ENCODE measurements at regions not wholly inside any gene's neighbourhood (a gene's known extent, or its start where the extent isn't known, plus 50 kb on each side); places are given as distances from the start of the nearest gene placed in this dataset.

DNA sequence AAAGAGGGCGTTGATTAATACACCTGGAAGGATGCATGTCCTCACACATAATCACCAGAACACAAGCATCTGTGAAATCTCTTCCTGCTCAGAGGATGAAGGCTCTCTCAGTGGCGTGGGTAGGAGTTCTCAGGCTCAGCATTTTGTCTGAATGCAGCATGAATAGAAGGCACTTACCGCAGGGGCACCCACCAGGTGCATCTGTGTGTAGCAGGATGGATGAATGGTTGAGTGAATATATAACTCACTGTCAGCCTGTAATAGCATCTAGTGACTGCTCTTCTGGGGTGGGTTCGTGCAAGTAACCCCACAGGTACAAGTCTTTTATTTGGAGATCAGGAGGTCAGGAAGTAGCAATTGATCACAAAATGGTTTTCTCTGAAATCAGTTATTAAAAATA is 143.0 kb downstream of the SQOR start:
- WGBS (ENCODE audit: extremely low coverage, insufficient read length, low lambda C conversion rate): no CpG with 5 or more reads among the region's 4 CpGs
- H3K9me3 ChIP-seq (ENCODE audit: control insufficient read depth, low read depth, low read length): no peaks in the 10 kb centered on the region
- Mint-ChIP-seq H3K4me3 (no peak overlapping the region), H3K27ac (no peak overlapping the region), H3K36me3 (ENCODE audit: insufficient read depth in 1 of 3, low read depth in 3 of 3) (no peaks in the 10 kb centered on the region; a peak in 1 of 7 replicates), H3K4me1 (peaks cover 15 to 25% of the 10 kb centered on the region in 2 experiments), H3K9me3 (no peaks in the 10 kb centered on the region), H3K27me3 (ENCODE audit: low read depth) (no peaks in the 10 kb centered on the region)
- H3K4me1 ChIP-seq (ENCODE audit: insufficient read depth, low read length): no peaks in the 10 kb centered on the region; the same call in 1 of the 2 replicates
- H3K27ac ChIP-seq (ENCODE audit: insufficient read length, low read depth, low read length): no peak overlapping the region
- H3K4ac ChIP-seq (ENCODE audit: low read depth, low read length): no peak overlapping the region
- no peaks in the 10 kb centered on the region for H3K27me3 ChIP-seq (ENCODE audit: insufficient read depth, low read length)
- no peak overlapping the region for H3K14ac ChIP-seq (ENCODE audit: insufficient read depth, low read length)
- H4K5ac ChIP-seq (ENCODE audit: insufficient read length, low read depth, low read length): no peak overlapping the region
- H2BK12ac ChIP-seq (ENCODE audit: insufficient read length, low read depth, low read length): no peak overlapping the region
- no peaks in the 10 kb centered on the region for H4K20me1 ChIP-seq (ENCODE audit: control insufficient read depth, insufficient read depth, insufficient read length)
- no peak overlapping the region for H2BK120ac ChIP-seq (ENCODE audit: low read depth, low read length, poor library complexity, severe bottlenecking)
- no peak overlapping the region for H3T11ph ChIP-seq (ENCODE audit: low read length)
- no peak overlapping the region for H4K91ac ChIP-seq (ENCODE audit: insufficient read length, low read depth, low read length)
- no peak overlapping the region for H3K9ac ChIP-seq (ENCODE audit: extremely low read depth, insufficient read length, low read length)
- no peak overlapping the region for H2BK5ac ChIP-seq (ENCODE audit: insufficient read length, low read length)
- no peaks in the 10 kb centered on the region for H3K23me2 ChIP-seq (ENCODE audit: insufficient read length, low read depth, low read length, poor library complexity, severe bottlenecking)
- H3K4me2 ChIP-seq (ENCODE audit: insufficient read depth, insufficient read length, low read length): no peak overlapping the region
- no peak overlapping the region for H2AFZ ChIP-seq (ENCODE audit: low read length)
- H2BK15ac ChIP-seq (ENCODE audit: low read depth, low read length): no peak overlapping the region
- no peaks in the 10 kb centered on the region for H3K79me1 ChIP-seq (ENCODE audit: insufficient read depth, low read depth, low read length, poor library complexity, severe bottlenecking)
- H3K23ac ChIP-seq (ENCODE audit: insufficient read length, low read depth, low read length): no peak overlapping the region
- H3K56ac ChIP-seq (ENCODE audit: insufficient read length, low read depth, low read length): no peak overlapping the region
- no peak overlapping the region for H2BK20ac ChIP-seq (ENCODE audit: low read depth, low read length, poor library complexity, severe bottlenecking)
- H2AK5ac ChIP-seq (ENCODE audit: insufficient read length, low read length): no peak overlapping the region
- H3K79me2 ChIP-seq (ENCODE audit: insufficient read depth, low read length): no peaks in the 10 kb centered on the region
- DNase-seq: no peak
- no peak overlapping the region for H3K18ac ChIP-seq (ENCODE audit: insufficient read length, low read depth, low read length)
- no peak overlapping the region for H4K8ac ChIP-seq (replicated peaks; ENCODE audit: insufficient read length, low read depth, low read length)
- TF ChIP-seq, protein P1, sequence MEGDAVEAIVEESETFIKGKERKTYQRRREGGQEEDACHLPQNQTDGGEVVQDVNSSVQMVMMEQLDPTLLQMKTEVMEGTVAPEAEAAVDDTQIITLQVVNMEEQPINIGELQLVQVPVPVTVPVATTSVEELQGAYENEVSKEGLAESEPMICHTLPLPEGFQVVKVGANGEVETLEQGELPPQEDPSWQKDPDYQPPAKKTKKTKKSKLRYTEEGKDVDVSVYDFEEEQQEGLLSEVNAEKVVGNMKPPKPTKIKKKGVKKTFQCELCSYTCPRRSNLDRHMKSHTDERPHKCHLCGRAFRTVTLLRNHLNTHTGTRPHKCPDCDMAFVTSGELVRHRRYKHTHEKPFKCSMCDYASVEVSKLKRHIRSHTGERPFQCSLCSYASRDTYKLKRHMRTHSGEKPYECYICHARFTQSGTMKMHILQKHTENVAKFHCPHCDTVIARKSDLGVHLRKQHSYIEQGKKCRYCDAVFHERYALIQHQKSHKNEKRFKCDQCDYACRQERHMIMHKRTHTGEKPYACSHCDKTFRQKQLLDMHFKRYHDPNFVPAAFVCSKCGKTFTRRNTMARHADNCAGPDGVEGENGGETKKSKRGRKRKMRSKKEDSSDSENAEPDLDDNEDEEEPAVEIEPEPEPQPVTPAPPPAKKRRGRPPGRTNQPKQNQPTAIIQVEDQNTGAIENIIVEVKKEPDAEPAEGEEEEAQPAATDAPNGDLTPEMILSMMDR (conservative IDR thresholded peaks at IDR 0.05): no peak

All from H9 (cell line).